Fibroblast of pulmonary artery (primary cell): ENCODE measurements at regions not wholly inside any gene's neighbourhood (a gene's known extent, or its start where the extent isn't known, plus 50 kb on each side); places are given as distances from the start of the nearest gene placed in this dataset.
A peak's percentile ranks its signal among the peaks of the same experiment; 100 is the strongest.

ENCODE experiments used
- DNase-seq: peaks from one replicate; pipeline ENCODE4 v3.0.0-alpha.2; 2010; ENCODE audit warnings: low read depth
- H3K4me3 ChIP-seq: replicated peaks from 2 replicates; pipeline ENCODE4 v1.5.1; 2011; ENCODE audit warnings: low read depth, mild to moderate bottlenecking, control low read depth, low read length, moderate library complexity
- CTCF ChIP-seq: IDR thresholded peaks from 2 replicates; pipeline ENCODE4 v1.5.1; 2011; ENCODE audit warnings: mild to moderate bottlenecking, control low read depth, low read length, inconsistent platforms; ENCODE audit errors: missing control alignments

GRCh38 chr18:10193444-10193843, 261.0 kb upstream of the APCDD1 start:
- DNase-seq, result no peak
- no peak for TF ChIP-seq CTCF

GRCh38 chr18:10194592-10194991, 259.8 kb upstream of the APCDD1 start:
- peak; percentile 4 for TF ChIP-seq CTCF
- no peak overlapping the region for H3K4me3 ChIP-seq
- no peak for DNase-seq

More at GRCh38 chr18:10193444-10193843, 261.0 kb upstream of the APCDD1 start:
- H3K4me3 ChIP-seq, result no peak overlapping the region

GRCh38 chr18:10195529-10195928, 258.9 kb upstream of the APCDD1 start:
- no peak overlapping the region for H3K4me3 ChIP-seq
- no peak for DNase-seq
- no peak for TF ChIP-seq CTCF

- TF ChIP-seq CTCF, result no peak
- DNase-seq, result no peak
- no peak overlapping the region for H3K4me3 ChIP-seq
These were observed 257.3 kb upstream of the APCDD1 start for GRCh38 chr18:10197097-10197496.

GRCh38 chr18:10201226-10201625, 253.2 kb upstream of the APCDD1 start:
- no peak for DNase-seq
- no peak overlapping the region for H3K4me3 ChIP-seq
- TF ChIP-seq CTCF, result no peak

GRCh38 chr18:10201659-10202058, 252.8 kb upstream of the APCDD1 start:
- no peak for DNase-seq
- no peak overlapping the region for H3K4me3 ChIP-seq
- no peak for TF ChIP-seq CTCF

GRCh38 chr18:10202845-10203321, 251.6 kb upstream of the APCDD1 start:
- H3K4me3 ChIP-seq, result no peak overlapping the region
- TF ChIP-seq CTCF, result no peak
- DNase-seq, result no peak
